ENCODE measurements at regions not wholly inside any gene's neighbourhood (a gene's known extent, or its start where the extent isn't known, plus 50 kb on each side); places are given as distances from the start of the nearest gene placed in this dataset.

DNA sequence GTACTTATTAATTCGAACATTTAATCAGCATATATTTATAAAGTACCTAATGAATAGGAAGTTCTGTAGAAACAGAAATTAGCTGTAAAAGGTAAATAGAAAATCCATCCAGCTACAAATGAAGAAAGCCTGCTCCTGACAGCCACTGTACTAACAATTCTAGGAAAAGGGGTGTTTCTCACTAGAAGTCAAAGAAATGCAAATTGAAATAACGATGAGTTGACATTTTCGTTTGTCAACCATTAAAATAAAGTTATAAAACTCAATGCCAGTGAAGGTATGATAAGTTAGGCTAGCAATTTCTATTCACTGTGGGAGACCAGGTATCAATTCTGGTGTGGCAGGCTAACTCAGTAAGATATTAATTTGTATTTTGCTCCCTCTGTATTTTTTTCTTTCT is 198.0 kb downstream of the ARL4C start:
- Histone ChIP-seq H3K4me1 (ENCODE audit: insufficient read depth, low read length) (no peaks in the 10 kb centered on the region), H2AFZ (ENCODE audit: low read length) (no peak overlapping the region)
- no peak for TF ChIP-seq CTCF (IDR thresholded peaks at IDR 0.05; ENCODE audit: extremely low read depth, low read depth, low read length)

GRCh38 chr2:234296991-234297390 is 199.9 kb downstream of the ARL4C start:
- Histone ChIP-seq H3K27ac (ENCODE audit: low read depth, low read length) (no peak overlapping the region), H3K79me2 (ENCODE audit: insufficient read depth, low read length) (no peaks in the 10 kb centered on the region), H3K4me1 (ENCODE audit: insufficient read depth, low read length) (peaks cover 8% of the 10 kb centered on the region), H3K9me3 (ENCODE audit: low read depth, low read length) (no peaks in the 10 kb centered on the region), H4K20me1 (ENCODE audit: insufficient read depth, low read length) (no peaks in the 10 kb centered on the region), H3K27me3 (ENCODE audit: insufficient read depth, low read length) (no peaks in the 10 kb centered on the region), H3K4me2 (ENCODE audit: insufficient read depth, low read length) (no peak overlapping the region), H3K36me3 (ENCODE audit: insufficient read depth, low read length) (no peaks in the 10 kb centered on the region), H2AFZ (ENCODE audit: low read length) (no peak overlapping the region), H3K4me3 (ENCODE audit: insufficient read depth, low read length) (no peak overlapping the region)
- DNase-seq (ENCODE audit: insufficient read length, low spot score, missing footprints) = no peak
- no peak for TF ChIP-seq CTCF (IDR thresholded peaks at IDR 0.05; ENCODE audit: extremely low read depth, low read depth, low read length)

More for the DNA sequence above, 198.0 kb downstream of the ARL4C start:
- no peak for DNase-seq (ENCODE audit: insufficient read length, low spot score, missing footprints)
- Histone ChIP-seq H3K4me3 (ENCODE audit: insufficient read depth, low read length) (no peak overlapping the region), H3K4me2 (ENCODE audit: insufficient read depth, low read length) (no peak overlapping the region), H3K79me2 (ENCODE audit: insufficient read depth, low read length) (no peaks in the 10 kb centered on the region), H3K36me3 (ENCODE audit: insufficient read depth, low read length) (no peaks in the 10 kb centered on the region), H4K20me1 (ENCODE audit: insufficient read depth, low read length) (no peaks in the 10 kb centered on the region), H3K9me3 (ENCODE audit: low read depth, low read length) (no peaks in the 10 kb centered on the region), H3K27me3 (ENCODE audit: insufficient read depth, low read length) (no peaks in the 10 kb centered on the region), H3K27ac (ENCODE audit: low read depth, low read length) (no peak overlapping the region)

DNA sequence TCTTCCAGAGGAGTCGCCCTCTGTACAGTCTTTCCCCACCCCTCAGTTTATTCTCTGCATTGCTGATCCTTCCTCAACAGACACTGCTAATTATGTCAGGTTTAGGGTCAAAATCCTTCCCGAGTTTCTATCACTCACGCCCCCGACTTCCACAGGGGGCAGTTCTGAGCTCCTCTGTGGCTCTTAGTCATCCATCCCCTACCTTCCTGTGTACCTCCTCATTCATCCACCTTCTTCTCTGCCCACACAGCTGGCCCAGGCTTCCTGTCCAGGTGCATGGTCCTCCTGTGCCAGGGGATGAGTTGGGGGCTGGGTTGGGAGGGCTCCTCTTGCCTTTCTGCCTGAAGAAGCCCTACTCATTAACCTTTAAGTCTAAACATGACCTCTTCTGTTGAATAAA is 202.9 kb downstream of the ARL4C start:
- H4K20me1 ChIP-seq (ENCODE audit: insufficient read depth, low read length) = no peaks in the 10 kb centered on the region
- no peak for DNase-seq (ENCODE audit: insufficient read length, low spot score, missing footprints)
- no peak overlapping the region for H2AFZ ChIP-seq (ENCODE audit: low read length)
- no peak overlapping the region for H3K4me2 ChIP-seq (ENCODE audit: insufficient read depth, low read length)
- no peak for TF ChIP-seq CTCF (IDR thresholded peaks at IDR 0.05; ENCODE audit: extremely low read depth, low read depth, low read length)
- no peaks in the 10 kb centered on the region for H3K9me3 ChIP-seq (ENCODE audit: low read depth, low read length)
- H3K27me3 ChIP-seq (ENCODE audit: insufficient read depth, low read length) = no peaks in the 10 kb centered on the region
- H3K4me1 ChIP-seq (ENCODE audit: insufficient read depth, low read length) = peaks cover 29% of the 10 kb centered on the region
- no peak overlapping the region for H3K27ac ChIP-seq (ENCODE audit: low read depth, low read length)
- H3K36me3 ChIP-seq (ENCODE audit: insufficient read depth, low read length) = no peaks in the 10 kb centered on the region
- no peaks in the 10 kb centered on the region for H3K79me2 ChIP-seq (ENCODE audit: insufficient read depth, low read length)
- H3K4me3 ChIP-seq (ENCODE audit: insufficient read depth, low read length) = no peak overlapping the region

GRCh38 chr2:234292962-234293243 is 204.0 kb downstream of the ARL4C start:
- H3K27me3 ChIP-seq (ENCODE audit: insufficient read depth, low read length) = no peaks in the 10 kb centered on the region
- no peaks in the 10 kb centered on the region for H4K20me1 ChIP-seq (ENCODE audit: insufficient read depth, low read length)
- no peak overlapping the region for H3K4me3 ChIP-seq (ENCODE audit: insufficient read depth, low read length)
- no peak overlapping the region for H2AFZ ChIP-seq (ENCODE audit: low read length)
- no peaks in the 10 kb centered on the region for H3K36me3 ChIP-seq (ENCODE audit: insufficient read depth, low read length)
- peaks cover 29% of the 10 kb centered on the region for H3K4me1 ChIP-seq (ENCODE audit: insufficient read depth, low read length)
- TF ChIP-seq CTCF (IDR thresholded peaks at IDR 0.05; ENCODE audit: extremely low read depth, low read depth, low read length) = no peak
- no peaks in the 10 kb centered on the region for H3K9me3 ChIP-seq (ENCODE audit: low read depth, low read length)
- DNase-seq (ENCODE audit: insufficient read length, low spot score, missing footprints) = no peak
- H3K27ac ChIP-seq (ENCODE audit: low read depth, low read length) = no peak overlapping the region
- no peaks in the 10 kb centered on the region for H3K79me2 ChIP-seq (ENCODE audit: insufficient read depth, low read length)
- H3K4me2 ChIP-seq (ENCODE audit: insufficient read depth, low read length) = no peak overlapping the region
